Fibroblast of lung (primary cell): ENCODE measurements at regions not wholly inside any gene's neighbourhood (a gene's known extent, or its start where the extent isn't known, plus 50 kb on each side); places are given as distances from the start of the nearest gene placed in this dataset.

Experiments used
- CTCF ChIP-seq, 2 donors: IDR thresholded peaks in 1 of 2; conservative IDR thresholded peaks in 1 of 2; 1 replicate in 1 of 2; 2 replicates in 1 of 2; pipeline ENCODE4 v1.5.1; 2011 to 2012; ENCODE audit warnings: low read length in 2 of 2, control low read depth in 1 of 2, inconsistent platforms in 1 of 2, low read depth in 1 of 2, mild to moderate bottlenecking in 1 of 2
- EZH2 ChIP-seq: IDR thresholded peaks from 2 replicates; pipeline ENCODE4 v1.5.1; 2012; ENCODE audit warnings: low read length, control low read depth, mild to moderate bottlenecking; ENCODE audit errors: missing control alignments

- TF ChIP-seq CTCF (conservative IDR thresholded peaks at IDR 0.05 in 1 of 2, IDR thresholded peaks at IDR 0.05 in 1 of 2; ENCODE audit: low read depth in 1 of 2, low read length in 2 of 2) (no peak), EZH2 (no peak)
Measured at GRCh38 chr5:104977529-104977928, 1414.9 kb upstream of the NUDT12 start.
